ENCODE measurements at regions not wholly inside any gene's neighbourhood (a gene's known extent, or its start where the extent isn't known, plus 50 kb on each side); places are given as distances from the start of the nearest gene placed in this dataset.

GRCh38 chr21:43287111-43287760 is 118.4 kb downstream of the CRYAA start:
- Histone ChIP-seq H3K4me1 (ENCODE audit: control insufficient read depth, extremely low read depth, insufficient read depth, low read length) (no peaks in the 10 kb centered on the region), H3K4me3 (replicated peaks in 1 of 3; ENCODE audit: insufficient read depth in 1 of 3, low read depth in 1 of 3, low read length in 3 of 3) (no peak overlapping the region), H3K27ac (ENCODE audit: insufficient read depth, low read depth, low read length) (no peak overlapping the region), H3K9me3 (replicated peaks; ENCODE audit: control insufficient read depth, insufficient read depth, low read length) (no peaks in the 10 kb centered on the region), H3K27me3 (ENCODE audit: control insufficient read depth in 2 of 2, insufficient read depth in 2 of 2, low read length in 2 of 2) (no peaks in the 10 kb centered on the region), H4K20me1 (replicated peaks; ENCODE audit: control insufficient read depth, extremely low read depth, insufficient read depth, low read length) (no peaks in the 10 kb centered on the region), H3K4me2 (ENCODE audit: insufficient read depth, low read length) (no peak overlapping the region), H3K79me2 (ENCODE audit: control insufficient read depth, insufficient read depth, low read length) (no peaks in the 10 kb centered on the region), H3K36me3 (ENCODE audit: control insufficient read depth in 2 of 2, extremely low read depth in 1 of 2, insufficient read depth in 2 of 2, low read length in 2 of 2) (no peaks in the 10 kb centered on the region), H3K9me1 (replicated peaks; ENCODE audit: control insufficient read depth, extremely low read depth, insufficient read depth, low read length) (no peaks in the 10 kb centered on the region), H2AFZ (ENCODE audit: low read depth, low read length) (no peak overlapping the region), H3K9ac (replicated peaks; ENCODE audit: extremely low read depth, insufficient read depth, low read length) (no peak overlapping the region)
- no TSS peak for BruUV-seq (replicated peaks)
- TF ChIP-seq, protein P1, sequence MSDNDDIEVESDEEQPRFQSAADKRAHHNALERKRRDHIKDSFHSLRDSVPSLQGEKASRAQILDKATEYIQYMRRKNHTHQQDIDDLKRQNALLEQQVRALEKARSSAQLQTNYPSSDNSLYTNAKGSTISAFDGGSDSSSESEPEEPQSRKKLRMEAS (IDR thresholded peaks at IDR 0.05; ENCODE audit: insufficient read depth, insufficient read length) = no peak
- TF ChIP-seq JUN (IDR thresholded peaks at IDR 0.05; ENCODE audit: borderline replicate concordance, insufficient read depth, insufficient read length, low read depth) (no peak), GATA2 (IDR thresholded peaks at IDR 0.05; ENCODE audit: insufficient read depth, insufficient read length, low read depth, low read length) (no peak), MYC (IDR thresholded peaks at IDR 0.05; ENCODE audit: low read depth, low read length) (no peak), CTCF (IDR thresholded peaks at IDR 0.05; ENCODE audit: extremely low read depth in 1 of 2, insufficient read depth in 1 of 2, low read depth in 1 of 2, low read length in 2 of 2) (no peak), EZH2 (IDR thresholded peaks at IDR 0.05; ENCODE audit: borderline replicate concordance, low read depth, low read length, severe bottlenecking) (no peak), POLR2A (IDR thresholded peaks at IDR 0.05; ENCODE audit: low read depth, low read length) (no peak), FOS (IDR thresholded peaks at IDR 0.05; ENCODE audit: borderline replicate concordance, insufficient read depth, low read length) (no peak), POLR2AphosphoS5 (IDR thresholded peaks at IDR 0.05; ENCODE audit: insufficient read depth, low read depth, low read length) (no peak)
- dilution Hi-C loops (cut with MboI; ENCODE audit: extremely low pct_ligation_motif_present, low sequenced_read_pairs) = no loop called here
- FAIRE-seq (no peak), DNase-seq (ENCODE audit: low read depth, low spot score) (no peak)
- intact Hi-C loops (cut with micrococcal nuclease) = no loop called here
- ChIA-PET CTCF (no interaction called here), POLR2A (no interaction called here)
